HG02885 (cell line): ENCODE measurements at regions not wholly inside any gene's neighbourhood (a gene's known extent, or its start where the extent isn't known, plus 50 kb on each side); places are given as distances from the start of the nearest gene placed in this dataset.

Experiments used
- ATAC-seq: cut with Tn5 transposase; IDR thresholded peaks from one replicate; pipeline ENCODE4 v1.9.1; 2021; ENCODE audit warnings: mild to moderate bottlenecking; ENCODE audit not compliant: unreplicated experiment, poor library complexity

- ATAC-seq: no peak
Observed at GRCh38 chr3:95911767-95912166, 902.6 kb upstream of the EPHA6 start.

DNA sequence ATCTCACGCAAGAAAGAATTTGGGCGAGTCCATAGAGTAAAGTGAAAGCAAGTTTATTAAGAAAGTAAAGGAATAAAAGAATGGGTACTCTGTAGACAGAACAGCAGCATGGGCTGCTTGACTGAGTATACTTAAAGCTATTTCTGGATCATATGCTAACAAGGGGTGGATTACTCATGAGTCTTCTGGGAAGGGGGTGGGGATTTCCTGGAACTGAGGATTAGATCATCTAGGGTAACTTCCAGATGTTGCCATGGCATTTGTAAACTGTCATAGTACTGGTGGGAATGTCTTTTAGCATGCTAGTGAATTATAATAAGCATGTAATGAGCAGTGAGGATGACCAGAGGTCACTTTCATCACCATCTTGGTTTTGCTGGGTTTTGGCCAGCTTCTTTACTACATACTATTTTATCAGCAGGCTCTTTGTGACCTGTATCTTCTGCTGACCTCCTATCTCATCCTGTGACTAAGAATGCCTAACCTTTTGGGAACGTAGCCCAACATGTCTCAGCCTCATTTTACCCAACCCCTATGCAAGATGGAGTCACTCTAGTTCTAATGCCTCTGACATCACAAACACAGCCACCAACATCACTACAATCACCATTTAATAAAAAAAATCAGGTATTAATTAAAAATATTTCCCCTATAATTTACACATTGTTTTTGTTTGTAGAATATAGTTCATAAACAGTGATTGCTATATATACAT is 890.7 kb upstream of the EPHA6 start:
- no peak for ATAC-seq

DNA sequence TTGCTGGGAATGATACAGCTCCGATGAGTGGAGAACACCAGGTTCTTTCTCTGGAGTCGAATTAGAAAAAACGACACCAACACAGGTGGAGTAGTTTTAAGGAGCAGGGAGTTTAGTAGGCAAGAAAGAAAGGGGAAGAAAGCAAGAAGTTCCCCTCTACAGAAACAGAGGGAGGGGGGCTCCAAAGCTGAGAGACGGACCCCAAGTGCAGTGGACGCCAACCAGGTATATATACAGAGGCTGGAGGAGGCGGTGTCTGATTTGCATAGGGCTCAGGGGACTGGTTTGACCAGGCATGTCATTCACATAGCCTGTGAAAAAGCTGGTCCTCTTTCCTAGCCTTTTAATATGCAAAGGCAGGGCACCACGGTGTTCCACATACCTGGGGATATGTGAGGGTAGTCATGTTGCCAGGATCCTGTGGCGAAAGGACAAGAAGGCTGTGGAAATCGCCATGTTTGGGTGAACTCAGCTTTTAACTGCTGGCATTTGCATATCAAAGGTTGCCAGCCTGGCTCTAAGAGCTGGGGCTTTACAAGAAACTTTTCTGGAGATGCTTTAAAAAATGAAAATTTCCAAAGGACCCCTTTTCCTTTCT is 887.4 kb upstream of the EPHA6 start:
- no peak for ATAC-seq

GRCh38 chr3:95934181-95934580 is 880.2 kb upstream of the EPHA6 start:
- no peak for ATAC-seq

DNA sequence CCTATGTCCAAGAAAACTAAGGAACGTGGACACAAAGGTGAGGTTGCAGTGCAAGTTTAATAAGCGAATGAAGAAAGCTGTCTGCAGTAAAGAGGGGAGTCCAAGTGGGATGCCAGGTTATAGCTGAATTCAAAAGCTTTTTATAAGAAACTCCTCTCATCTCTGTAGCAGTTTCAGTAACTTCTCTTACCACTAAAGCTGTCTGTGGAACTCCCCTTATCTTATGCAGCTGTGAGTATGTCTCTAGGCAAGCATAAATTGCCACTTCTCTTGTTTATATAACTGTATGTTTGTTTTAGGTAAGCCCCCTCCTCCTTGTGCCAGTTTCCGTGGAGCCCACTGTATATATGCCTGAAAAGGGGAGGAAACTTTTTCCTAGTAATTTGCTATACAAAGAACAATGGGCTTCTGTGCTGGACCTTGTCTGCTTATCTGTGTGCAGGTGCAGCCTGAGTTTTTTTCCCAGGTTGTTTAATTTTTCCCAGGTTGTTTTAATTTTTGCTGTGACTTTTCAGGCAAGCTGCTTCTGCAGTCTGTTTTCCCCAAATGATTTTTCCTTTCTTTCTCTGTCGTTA is 875.1 kb upstream of the EPHA6 start:
- no peak for ATAC-seq

DNA sequence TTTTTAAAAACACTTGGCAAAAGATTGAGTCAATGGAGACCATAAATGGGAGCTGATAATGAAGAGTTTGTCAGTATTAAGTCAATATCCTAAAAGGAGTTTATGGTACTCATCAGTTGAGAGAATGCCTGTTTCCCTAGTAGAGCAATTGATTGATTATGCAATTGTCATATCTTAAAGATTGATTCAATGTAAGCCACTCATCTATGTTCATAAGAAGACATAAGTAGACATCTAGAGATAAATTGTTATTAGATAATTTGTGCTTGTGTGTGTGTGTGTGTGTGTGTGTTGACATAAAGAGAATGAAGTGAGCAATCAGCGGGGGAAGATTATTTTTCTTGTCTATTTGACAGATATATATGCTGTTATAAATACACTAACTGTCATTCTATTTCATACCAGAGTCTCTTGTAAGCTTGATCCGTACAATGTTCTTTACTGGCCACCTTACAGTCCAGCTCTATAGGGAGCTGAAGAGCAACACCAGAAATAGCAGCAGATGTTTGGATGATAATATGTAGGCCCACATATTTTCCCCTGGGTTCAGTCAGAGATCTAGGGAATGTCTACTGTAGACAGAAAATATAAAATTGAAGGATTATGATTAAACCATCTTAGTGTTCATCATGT is 848.6 kb upstream of the EPHA6 start:
- ATAC-seq: no peak

- no peak for ATAC-seq
Observed at GRCh38 chr3:95971573-95971972, 842.8 kb upstream of the EPHA6 start.

GRCh38 chr3:95994338-95994737 is 820.1 kb upstream of the EPHA6 start:
- no peak for ATAC-seq

- no peak for ATAC-seq
Observed at GRCh38 chr3:96000966-96001365, 813.4 kb upstream of the EPHA6 start.

GRCh38 chr3:96007650-96008195 is 806.7 kb upstream of the EPHA6 start:
- ATAC-seq: no peak

GRCh38 chr3:96012939-96013338 is 801.5 kb upstream of the EPHA6 start:
- no peak for ATAC-seq

GRCh38 chr3:96017556-96017955 is 796.8 kb upstream of the EPHA6 start:
- no peak for ATAC-seq

DNA sequence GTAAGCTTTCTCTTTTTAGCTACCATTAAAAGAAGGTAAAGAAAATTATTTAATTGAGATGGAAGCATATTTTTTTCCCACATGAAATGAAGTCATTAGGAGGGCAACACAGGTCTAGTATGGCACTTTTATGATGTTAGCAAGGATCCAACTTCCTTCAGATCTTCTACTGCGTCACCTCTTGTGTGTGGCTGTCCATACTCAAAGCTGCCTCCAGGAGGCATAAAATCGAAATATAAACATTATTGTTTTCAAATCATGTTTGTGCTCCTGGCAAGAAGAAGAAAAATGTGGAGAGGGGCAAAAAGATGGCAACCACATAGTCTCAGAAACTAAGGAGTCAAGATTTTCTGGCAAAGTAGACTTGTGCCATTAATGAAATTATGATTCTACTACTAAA is 791.7 kb upstream of the EPHA6 start:
- no peak for ATAC-seq

- ATAC-seq: no peak
Observed at GRCh38 chr3:96027718-96028117, 786.7 kb upstream of the EPHA6 start.

DNA sequence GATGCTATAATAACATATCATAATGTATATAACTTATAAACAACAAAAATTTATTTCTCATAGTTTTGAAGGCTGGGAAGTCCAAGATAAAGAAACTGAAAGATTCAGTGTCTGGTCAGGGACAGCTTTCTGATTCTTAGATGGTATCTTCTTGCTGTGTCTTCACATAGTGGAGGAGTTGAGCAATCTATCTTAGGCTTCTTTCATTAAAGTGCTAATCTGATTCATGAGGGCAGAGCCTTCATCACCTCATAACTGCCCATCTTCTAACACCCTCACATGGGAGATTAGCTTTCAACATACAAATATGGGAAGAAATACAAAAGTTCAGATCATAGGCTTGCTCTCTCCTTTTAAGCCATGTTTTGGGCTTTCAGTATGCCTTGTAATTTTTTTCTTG is 774.8 kb upstream of the EPHA6 start:
- no peak for ATAC-seq

DNA sequence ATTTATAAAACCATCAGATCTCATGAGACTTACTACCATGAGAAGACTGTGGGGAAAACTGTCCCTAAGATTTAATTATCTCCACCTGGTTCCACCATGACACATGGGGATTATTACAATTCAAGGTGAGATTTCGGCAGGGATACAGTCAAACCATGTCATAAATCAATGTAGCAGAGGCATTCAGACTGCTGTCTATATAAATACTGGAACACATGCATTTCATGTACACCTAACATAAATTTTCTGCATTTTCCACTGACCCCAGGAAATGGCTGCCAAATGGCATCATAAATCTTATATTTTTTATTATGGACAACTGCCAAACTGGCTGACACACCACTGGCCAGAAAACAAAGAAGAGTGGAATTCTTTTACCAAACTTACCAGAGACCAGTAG is 755.1 kb upstream of the EPHA6 start:
- no peak for ATAC-seq

- ATAC-seq: no peak
Observed at GRCh38 chr3:96069065-96069464, 745.3 kb upstream of the EPHA6 start.

GRCh38 chr3:96070678-96071077 is 743.7 kb upstream of the EPHA6 start:
- ATAC-seq: no peak

- no peak for ATAC-seq
Observed at GRCh38 chr3:96071097-96071496, 743.3 kb upstream of the EPHA6 start.

DNA sequence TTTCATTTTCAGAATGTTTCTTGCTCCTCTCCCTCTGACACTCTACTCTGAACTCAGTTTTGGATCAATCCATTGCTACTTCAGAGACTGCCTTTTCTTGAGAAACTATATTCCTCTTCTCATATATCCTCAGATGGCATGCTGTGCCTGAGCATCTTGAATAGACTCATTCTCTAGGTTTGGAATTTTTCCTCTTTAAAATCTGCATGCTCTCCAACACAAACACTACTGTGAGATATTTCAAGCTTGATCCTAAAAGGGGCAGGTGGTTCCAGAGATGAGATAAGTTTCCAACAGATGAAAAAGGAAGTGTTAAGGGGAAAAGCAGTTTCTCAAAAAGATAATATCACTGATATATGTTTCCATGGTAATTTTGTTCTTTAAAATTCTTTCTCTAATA is 742.2 kb upstream of the EPHA6 start:
- ATAC-seq: no peak

GRCh38 chr3:96083610-96084009 is 730.8 kb upstream of the EPHA6 start:
- no peak for ATAC-seq
